ENCODE measurements at regions not wholly inside any gene's neighbourhood (a gene's known extent, or its start where the extent isn't known, plus 50 kb on each side); places are given as distances from the start of the nearest gene placed in this dataset.

DNA sequence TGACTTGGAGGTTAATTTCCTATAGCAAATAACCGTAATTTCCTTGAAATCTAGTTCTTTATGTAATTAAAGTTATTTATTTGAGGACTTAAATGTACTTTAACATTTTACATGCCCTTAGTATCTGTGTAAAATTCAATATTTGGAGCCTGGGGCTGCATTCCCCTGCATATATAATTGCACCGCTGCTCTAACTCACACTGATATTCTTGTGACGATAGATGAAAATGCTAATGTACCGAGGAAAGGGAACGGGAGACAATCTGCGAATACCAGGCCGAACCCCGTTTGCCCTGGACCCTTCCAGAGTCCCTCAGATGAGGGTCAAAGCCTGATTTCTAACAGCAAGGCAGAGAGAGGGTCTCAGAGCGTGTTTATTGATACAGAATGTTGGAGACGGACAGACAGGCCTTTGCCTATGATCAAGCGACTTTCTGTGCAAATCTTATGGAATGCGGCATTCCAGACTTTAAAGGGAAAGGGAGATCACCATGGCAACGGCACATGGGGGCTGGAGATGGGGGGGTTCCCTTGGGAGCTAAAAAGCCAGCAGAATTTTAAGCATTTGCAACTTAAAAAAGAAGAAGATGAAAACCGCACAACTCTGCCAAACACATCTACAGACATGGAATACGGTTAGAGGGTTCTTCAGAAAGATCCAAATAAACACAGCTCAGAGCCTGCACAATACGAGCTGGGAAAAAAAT is 57.6 kb upstream of the TWIST2 start:
- no peaks in the 10 kb centered on the region for H3K9me3 ChIP-seq
- peaks cover 0 to 5% (median 2%) of the 10 kb centered on the region in 4 donors for H3K4me1 ChIP-seq
- no peak overlapping the region for H3K4me3 ChIP-seq
- H3K36me3 ChIP-seq = no peaks in the 10 kb centered on the region
- H3K27ac ChIP-seq (replicated peaks in 1 of 4) = no peak overlapping the region
- DNase-seq (ENCODE audit: extremely low spot score) = no peak
- intact Hi-C loops (cut with DNase I) = no loop called here
- 85% methylated on average over 16 of the region's 16 CpGs for WGBS
- H3K27me3 ChIP-seq = no peaks in the 10 kb centered on the region
- TF ChIP-seq POLR2AphosphoS5 (IDR thresholded peaks at IDR 0.05) (no peak), CTCF (IDR thresholded peaks at IDR 0.05) (no peak), EP300 (IDR thresholded peaks at IDR 0.05) (no peak), POLR2A (IDR thresholded peaks at IDR 0.05; ENCODE audit: low read depth) (no peak)

DNA sequence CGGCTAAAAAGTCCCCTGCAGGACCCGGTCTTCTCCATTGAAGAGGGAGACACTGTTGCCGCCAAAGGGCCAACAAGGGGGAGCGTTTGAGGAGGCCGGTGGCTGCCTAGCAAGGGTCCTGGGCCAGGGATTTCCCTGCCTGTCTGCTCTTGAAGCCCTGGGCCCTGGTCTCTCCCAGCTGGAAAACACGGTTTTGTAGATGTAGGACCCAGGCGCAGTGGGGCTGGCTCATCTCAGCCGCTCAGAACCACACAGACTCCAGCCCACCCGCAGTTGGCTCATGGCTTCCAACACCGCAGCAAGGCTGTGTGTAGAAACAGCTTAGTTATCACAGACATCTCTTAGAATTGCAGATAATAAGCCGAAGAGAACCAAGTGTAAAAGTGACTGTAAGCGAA is 57.1 kb upstream of the TWIST2 start:
- H3K27ac ChIP-seq (replicated peaks in 1 of 4) = no peak overlapping the region
- H3K4me3 ChIP-seq = no peak overlapping the region
- TF ChIP-seq POLR2A (IDR thresholded peaks at IDR 0.05; ENCODE audit: low read depth) = no peak
- TF ChIP-seq POLR2AphosphoS5 (IDR thresholded peaks at IDR 0.05) = no peak
- no peak for TF ChIP-seq EP300 (IDR thresholded peaks at IDR 0.05)
- no peak for TF ChIP-seq CTCF (IDR thresholded peaks at IDR 0.05)
- no peaks in the 10 kb centered on the region for H3K36me3 ChIP-seq
- no peaks in the 10 kb centered on the region for H3K9me3 ChIP-seq
- intact Hi-C loops (cut with DNase I) = no loop called here
- WGBS = 75% methylated on average over 12 of the region's 12 CpGs
- H3K27me3 ChIP-seq = no peaks in the 10 kb centered on the region
- H3K4me1 ChIP-seq = no peaks in the 10 kb centered on the region
- DNase-seq (ENCODE audit: extremely low spot score) = no peak

GRCh38 chr2:238791354-238791753 is 56.5 kb upstream of the TWIST2 start:
- intact Hi-C loops (cut with DNase I) = no loop called here
- Histone ChIP-seq H3K36me3 (no peaks in the 10 kb centered on the region), H3K9me3 (no peaks in the 10 kb centered on the region), H3K4me1 (no peaks in the 10 kb centered on the region), H3K27ac (replicated peaks in 1 of 4) (no peak overlapping the region), H3K27me3 (no peaks in the 10 kb centered on the region), H3K4me3 (no peak overlapping the region)
- WGBS = 84% methylated on average over 6 of the region's 14 CpGs
- no peak for DNase-seq (ENCODE audit: extremely low spot score)
- TF ChIP-seq CTCF (IDR thresholded peaks at IDR 0.05) = no peak
- TF ChIP-seq EP300 (IDR thresholded peaks at IDR 0.05) = no peak
- TF ChIP-seq POLR2AphosphoS5 (IDR thresholded peaks at IDR 0.05) = no peak
- TF ChIP-seq POLR2A (IDR thresholded peaks at IDR 0.05; ENCODE audit: low read depth) = no peak

GRCh38 chr2:238793306-238793705 is 54.6 kb upstream of the TWIST2 start:
- intact Hi-C loops (cut with DNase I) = no loop called here
- TF ChIP-seq POLR2A (IDR thresholded peaks at IDR 0.05; ENCODE audit: low read depth) (no peak), CTCF (IDR thresholded peaks at IDR 0.05) (no peak), EP300 (IDR thresholded peaks at IDR 0.05) (no peak), POLR2AphosphoS5 (IDR thresholded peaks at IDR 0.05) (no peak)
- WGBS = 90% methylated on average over 5 of the region's 5 CpGs

More at GRCh38 chr2:238793306-238793705, 54.6 kb upstream of the TWIST2 start:
- no peaks in the 10 kb centered on the region for H3K4me1 ChIP-seq
- H3K27me3 ChIP-seq = peaks cover 0 to 8% (median 0%) of the 10 kb centered on the region in 4 donors
- no peak overlapping the region for H3K4me3 ChIP-seq
- DNase-seq (ENCODE audit: extremely low spot score) = no peak
- H3K36me3 ChIP-seq = no peaks in the 10 kb centered on the region
- no peaks in the 10 kb centered on the region for H3K9me3 ChIP-seq
- no peak overlapping the region for H3K27ac ChIP-seq (replicated peaks in 1 of 4)

All from esophagus muscularis mucosa (tissue), 4 donors.